Endodermal cell (in vitro differentiated cells): ENCODE measurements at regions not wholly inside any gene's neighbourhood (a gene's known extent, or its start where the extent isn't known, plus 50 kb on each side); places are given as distances from the start of the nearest gene placed in this dataset.

Experiments used
- DNase-seq: peaks from one replicate; pipeline ENCODE4 v3.0.0-alpha.2; 2017
- H3K27ac ChIP-seq: 2 replicates; pipeline ENCODE4 v1.5.1; 2013; ENCODE audit warnings: mild to moderate bottlenecking, low read depth, low read length, moderate library complexity
- H3K27me3 ChIP-seq: 2 replicates; pipeline ENCODE4 v1.6.1; 2013; ENCODE audit warnings: mild to moderate bottlenecking, low read length, moderate library complexity; ENCODE audit not compliant: insufficient read depth, control insufficient read depth, poor library complexity, severe bottlenecking
- H3K36me3 ChIP-seq: 2 replicates; pipeline ENCODE4 v1.7.0; 2013; ENCODE audit warnings: mild to moderate bottlenecking, low read length, moderate library complexity; ENCODE audit not compliant: control insufficient read depth, insufficient read depth
- H3K4me1 ChIP-seq: one replicate; pipeline ENCODE4 v1.7.0; 2013; ENCODE audit warnings: low read length; ENCODE audit not compliant: control insufficient read depth, insufficient read depth
- H3K4me3 ChIP-seq: 2 replicates; pipeline ENCODE4 v1.5.1; 2013; ENCODE audit warnings: mild to moderate bottlenecking, low read length, moderate library complexity
- H3K9ac ChIP-seq: 2 replicates; pipeline ENCODE4 v1.6.1; 2013; ENCODE audit warnings: mild to moderate bottlenecking, low read length, moderate library complexity; ENCODE audit not compliant: poor library complexity, severe bottlenecking; ENCODE audit errors: extremely low read depth
- H3K9me3 ChIP-seq: 2 replicates; pipeline ENCODE4 v1.6.1; 2013; ENCODE audit warnings: mild to moderate bottlenecking, low read length, moderate library complexity; ENCODE audit not compliant: control insufficient read depth
- H3K27ac Mint-ChIP-seq: 2 replicates; pipeline ENCODE4 v1.8.0; 2020; ENCODE audit warnings: mixed read lengths
- H3K27me3 Mint-ChIP-seq: 2 replicates; pipeline ENCODE4 v1.8.0; 2021; ENCODE audit warnings: mild to moderate bottlenecking, mixed read lengths; ENCODE audit not compliant: insufficient read depth
- H3K36me3 Mint-ChIP-seq: 2 replicates; pipeline ENCODE4 v1.8.0; 2020; ENCODE audit warnings: low read depth, mixed read lengths
- H3K4me1 Mint-ChIP-seq: 2 replicates; pipeline ENCODE4 v1.8.0; 2020; ENCODE audit warnings: mixed read lengths
- H3K4me3 Mint-ChIP-seq: 2 replicates; pipeline ENCODE4 v1.8.0; 2020; ENCODE audit warnings: mild to moderate bottlenecking, moderate library complexity, mixed read lengths
- H3K9me3 Mint-ChIP-seq: 2 replicates; pipeline ENCODE4 v1.8.0; 2020; ENCODE audit warnings: mild to moderate bottlenecking, mixed read lengths
- CTCF ChIP-seq: fragments of 200-600 bp; sonication (generic); conservative IDR thresholded peaks from 2 replicates; pipeline ENCODE4 v1.5.0; 2021; ENCODE audit warnings: antibody characterized with exemption, mild to moderate bottlenecking
- WGBS, 2 experiments: methylation state at CpG; one replicate each; pipeline versions ENCODE4 v1.1.5 to v1.1.7; 2013; ENCODE audit warnings: missing lambda C conversion rate in 2 of 2, mixed read lengths in 1 of 2; ENCODE audit not compliant: insufficient coverage in 1 of 2, insufficient read length in 1 of 2; 5-methylcytosine and 5-hydroxymethylcytosine counted together

GRCh38 chr16:82459580-82460256 is 167.1 kb upstream of the CDH13 start:
- no peaks in the 10 kb centered on the region for H3K9me3 ChIP-seq
- no peak overlapping the region for H3K27ac Mint-ChIP-seq
- H3K4me3 Mint-ChIP-seq = no peak overlapping the region
- peaks cover 22% of the 10 kb centered on the region for H3K4me1 Mint-ChIP-seq
- H3K4me3 ChIP-seq = no peak overlapping the region
- H3K36me3 Mint-ChIP-seq = no peaks in the 10 kb centered on the region
- H3K9ac ChIP-seq = no peak overlapping the region
- H3K27me3 Mint-ChIP-seq = peaks cover 32% of the 10 kb centered on the region
- no peak overlapping the region for H3K27ac ChIP-seq
- no peak for DNase-seq
- peaks cover 19% of the 10 kb centered on the region for H3K27me3 ChIP-seq
- no peaks in the 10 kb centered on the region for H3K36me3 ChIP-seq
- H3K4me1 ChIP-seq = peaks cover 13% of the 10 kb centered on the region
- TF ChIP-seq CTCF = no peak
- no peaks in the 10 kb centered on the region for H3K9me3 Mint-ChIP-seq
- WGBS, 2 experiments = 70 to 74% methylated on average over 7 to 11 of the region's 11 CpGs

GRCh38 chr16:82456683-82457082 is 170.1 kb upstream of the CDH13 start:
- 0 to 4% methylated on average over 1 to 4 of the region's 4 CpGs for WGBS, 2 experiments
- Histone ChIP-seq H3K9me3 (no peaks in the 10 kb centered on the region), H3K27me3 (peaks cover 6% of the 10 kb centered on the region), H3K36me3 (no peaks in the 10 kb centered on the region), H3K4me1 (peaks cover 22% of the 10 kb centered on the region), H3K9ac (no peak overlapping the region), H3K4me3 (no peak overlapping the region), H3K27ac (no peak overlapping the region)
- H3K36me3 Mint-ChIP-seq = no peaks in the 10 kb centered on the region
- peak; percentile 93 for TF ChIP-seq CTCF
- no peak overlapping the region for H3K27ac Mint-ChIP-seq
- no peaks in the 10 kb centered on the region for H3K9me3 Mint-ChIP-seq
- H3K4me3 Mint-ChIP-seq = no peak overlapping the region
- peaks cover 47% of the 10 kb centered on the region for H3K27me3 Mint-ChIP-seq
- peaks cover 47% of the 10 kb centered on the region for H3K4me1 Mint-ChIP-seq
- peak; percentile 88 for DNase-seq

GRCh38 chr16:82454566-82454965 is 172.2 kb upstream of the CDH13 start:
- Mint-ChIP-seq H3K27me3 (peaks cover 66% of the 10 kb centered on the region), H3K36me3 (no peaks in the 10 kb centered on the region), H3K27ac (no peak overlapping the region), H3K9me3 (no peaks in the 10 kb centered on the region), H3K4me3 (no peak overlapping the region), H3K4me1 (peaks cover 59% of the 10 kb centered on the region)
- Histone ChIP-seq H3K36me3 (no peaks in the 10 kb centered on the region), H3K4me3 (no peak overlapping the region), H3K27ac (no peak overlapping the region), H3K27me3 (peaks cover 14% of the 10 kb centered on the region), H3K9me3 (no peaks in the 10 kb centered on the region), H3K4me1 (peaks cover 22% of the 10 kb centered on the region), H3K9ac (no peak overlapping the region)
- WGBS, 2 experiments = 86 to 97% methylated on average over 4 to 6 of the region's 6 CpGs
- no peak for DNase-seq
- no peak for TF ChIP-seq CTCF
